Small intestine (tissue), 7 donors: ENCODE measurements at regions not wholly inside any gene's neighbourhood (a gene's known extent, or its start where the extent isn't known, plus 50 kb on each side); places are given as distances from the start of the nearest gene placed in this dataset.

Source experiments
- DNase-seq, 2 donors: peaks; one replicate each; pipeline versions ENCODE4 v3.0.0 to v3.0.0-alpha.2; 2013
- FAIRE-seq: peaks from 2 replicates; lab custom pipeline; 2012; peaks lifted over from hg19 to GRCh38; lab: Jason Lieb, UNC
- H3K27ac ChIP-seq, 3 donors: one replicate each; pipeline ENCODE4 v1.5.1; 2013; ENCODE audit warnings: low read length in 2 of 3, mild to moderate bottlenecking in 2 of 3, control low read depth in 1 of 3, inconsistent platforms in 1 of 3, low read depth in 1 of 3, moderate library complexity in 1 of 3
- H3K27me3 ChIP-seq, 3 donors: one replicate each; pipeline ENCODE4 v1.6.1; 2013; ENCODE audit warnings: low read length in 3 of 3, inconsistent platforms in 1 of 3; ENCODE audit not compliant: control insufficient read depth in 3 of 3, insufficient read depth in 3 of 3
- H3K36me3 ChIP-seq, 3 donors: one replicate each; pipeline ENCODE4 v1.6.1; 2013; ENCODE audit warnings: low read length in 3 of 3, inconsistent platforms in 1 of 3, low read depth in 1 of 3, mild to moderate bottlenecking in 1 of 3, moderate library complexity in 1 of 3; ENCODE audit not compliant: control insufficient read depth in 3 of 3, insufficient read depth in 2 of 3
- H3K4me1 ChIP-seq, 3 donors: one replicate each; pipeline ENCODE4 v1.6.1; 2013; ENCODE audit warnings: low read length in 2 of 3, inconsistent platforms in 1 of 3, low read depth in 1 of 3, mild to moderate bottlenecking in 1 of 3, moderate library complexity in 1 of 3; ENCODE audit not compliant: control insufficient read depth in 3 of 3, insufficient read depth in 2 of 3
- H3K4me3 ChIP-seq, 3 donors: one replicate each; pipeline ENCODE4 v1.5.1; 2013; ENCODE audit warnings: low read length in 3 of 3, control low read depth in 1 of 3, inconsistent platforms in 1 of 3, low read depth in 1 of 3, mild to moderate bottlenecking in 1 of 3, moderate library complexity in 1 of 3
- H3K9me3 ChIP-seq, 2 donors: one replicate each; pipeline ENCODE4 v1.6.1; 2013; ENCODE audit warnings: low read depth in 1 of 2, low read length in 1 of 2; ENCODE audit not compliant: control insufficient read depth in 2 of 2, insufficient read depth in 1 of 2
- WGBS, 3 donors: extraction: QIAGEN DNeasy Blood & Tissue Kit; methylation state at CpG; one replicate each; pipeline ENCODE4 v1.1.7; 2013; 5-methylcytosine and 5-hydroxymethylcytosine counted together
- donor health status: healthy with polysubstance abuse.
- donor health status: control.
- donor health status: control.
- donor health status: Bipolar disorder and iron deficiency.
- donor health status: healthy.

DNA sequence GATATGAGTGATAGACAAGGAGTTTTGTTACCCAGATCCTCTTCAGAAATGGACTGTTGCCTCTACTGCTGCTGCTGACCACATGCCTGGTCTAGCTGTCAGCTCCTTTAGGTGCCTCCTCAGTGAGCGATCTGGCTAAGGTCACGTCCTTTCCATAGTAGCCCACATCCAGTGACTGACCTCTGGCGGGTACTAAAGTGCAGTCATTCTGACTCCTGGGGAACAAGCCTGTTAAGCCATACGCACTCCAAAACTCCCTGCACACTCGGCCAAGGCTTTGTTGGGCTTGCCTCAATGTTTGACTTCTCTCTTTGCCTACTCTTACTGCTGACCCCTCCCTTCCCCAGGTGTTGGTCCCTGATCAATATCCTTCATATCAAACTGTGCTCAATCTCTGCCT lies 685.2 kb downstream of the IRS1 start:
- H3K4me1 ChIP-seq: no peaks in the 10 kb centered on the region
- no peaks in the 10 kb centered on the region for H3K27me3 ChIP-seq
- FAIRE-seq (no peak), DNase-seq (no peak)
- H3K4me3 ChIP-seq: no peak overlapping the region
- H3K9me3 ChIP-seq: no peaks in the 10 kb centered on the region
- 81 to 85% (median 82%) methylated on average over 5 of the region's 5 CpGs for WGBS, 3 donors
- no peak overlapping the region for H3K27ac ChIP-seq
- no peaks in the 10 kb centered on the region for H3K36me3 ChIP-seq

DNA sequence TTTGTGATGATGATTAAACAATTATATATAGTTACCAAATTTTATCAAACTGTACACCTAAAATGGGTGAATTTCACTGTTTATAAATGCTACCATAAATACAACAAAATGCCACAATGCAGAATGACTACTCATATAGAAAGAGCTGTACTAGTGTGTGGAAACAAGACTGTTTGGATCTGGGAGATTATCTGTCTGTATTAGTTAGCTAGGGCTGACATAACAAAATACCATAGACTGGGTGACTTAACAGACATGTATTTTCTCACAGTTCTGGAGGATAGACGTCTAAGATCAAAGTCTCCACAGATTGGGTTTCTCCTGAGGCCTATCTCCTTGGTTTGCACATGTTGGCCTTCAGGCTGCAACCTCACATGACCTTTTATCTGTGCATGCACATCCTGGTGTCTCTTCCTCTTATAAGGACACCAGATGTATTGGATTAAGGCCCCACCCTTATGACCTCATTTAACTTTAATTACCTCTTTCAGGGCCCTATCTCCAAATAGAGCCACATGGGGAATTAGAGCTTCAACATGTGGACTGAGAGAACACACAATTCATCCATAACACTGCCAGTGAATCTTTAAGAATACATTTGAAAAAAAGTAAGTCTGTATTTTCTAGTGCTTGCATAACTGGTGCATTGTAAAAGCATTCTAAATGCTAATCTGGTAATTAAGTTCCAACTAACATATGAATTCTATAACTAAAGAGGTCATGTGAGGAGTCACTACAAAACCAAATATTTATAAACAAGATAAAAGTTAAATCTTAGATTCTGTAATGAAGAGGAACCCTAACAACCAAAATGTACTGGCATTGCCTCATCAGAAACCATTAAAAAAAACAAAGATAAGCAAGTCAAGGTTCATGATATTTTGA lies 699.6 kb downstream of the NYAP2 start:
- no peak for FAIRE-seq
- Histone ChIP-seq H3K9me3 (no peaks in the 10 kb centered on the region), H3K4me3 (no peak overlapping the region), H3K27ac (no peak overlapping the region), H3K27me3 (no peaks in the 10 kb centered on the region), H3K4me1 (no peaks in the 10 kb centered on the region), H3K36me3 (no peaks in the 10 kb centered on the region)
- WGBS, 3 donors: 9 to 48% (median 17%) methylated on average over 1 of the region's 1 CpG
- DNase-seq: no peak

DNA sequence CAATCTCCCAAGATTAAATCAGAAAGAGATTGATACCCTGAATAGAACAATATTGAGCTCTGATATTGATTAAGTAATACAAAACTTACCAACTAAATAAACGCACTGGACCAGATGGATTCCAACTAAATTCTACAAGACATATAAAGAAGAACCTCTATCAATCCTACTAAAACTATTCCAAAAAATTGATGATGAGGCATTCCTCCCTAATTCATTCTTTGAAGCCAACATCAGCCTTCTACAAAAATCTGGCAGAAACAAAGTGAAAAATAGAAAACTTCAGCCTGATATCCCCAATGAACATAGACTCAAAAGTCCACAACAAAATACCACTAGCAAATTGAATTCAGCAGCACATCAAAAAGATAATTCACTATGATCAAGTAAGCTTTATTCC lies 695.5 kb downstream of the NYAP2 start:
- H3K4me3 ChIP-seq: no peak overlapping the region
- no peaks in the 10 kb centered on the region for H3K9me3 ChIP-seq
- FAIRE-seq (no peak), DNase-seq (no peak)
- H3K27ac ChIP-seq: no peak overlapping the region
- no peaks in the 10 kb centered on the region for H3K36me3 ChIP-seq
- no peaks in the 10 kb centered on the region for H3K27me3 ChIP-seq
- 93 to 94% (median 94%) methylated on average over 1 of the region's 1 CpG for WGBS, 3 donors
- H3K4me1 ChIP-seq: no peaks in the 10 kb centered on the region

DNA sequence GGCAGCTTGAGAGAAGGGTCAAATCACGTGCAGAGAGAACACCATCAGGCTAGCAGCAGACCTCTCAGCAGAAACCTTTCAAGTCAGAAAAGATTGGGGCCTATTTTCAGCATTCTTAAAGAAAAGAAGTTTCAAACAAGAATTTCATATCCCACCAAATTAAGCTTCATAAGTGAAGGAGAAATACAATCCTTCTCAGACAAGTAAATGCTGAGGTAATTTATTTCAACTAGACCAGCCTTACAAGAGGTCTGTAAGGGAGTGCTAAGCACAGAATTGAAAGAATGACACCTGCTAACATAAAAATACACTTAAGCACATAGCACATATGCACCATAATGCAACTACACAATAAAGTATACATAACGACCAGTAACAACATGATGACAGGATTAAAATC lies 693.9 kb downstream of the NYAP2 start:
- H3K4me1 ChIP-seq: no peaks in the 10 kb centered on the region
- H3K27me3 ChIP-seq: no peaks in the 10 kb centered on the region
- H3K9me3 ChIP-seq: no peaks in the 10 kb centered on the region
- 49 to 71% (median 58%) methylated on average over 2 of the region's 2 CpGs for WGBS, 3 donors
- H3K27ac ChIP-seq: no peak overlapping the region
- H3K4me3 ChIP-seq: no peak overlapping the region
- FAIRE-seq (no peak), DNase-seq (no peak)
- no peaks in the 10 kb centered on the region for H3K36me3 ChIP-seq

DNA sequence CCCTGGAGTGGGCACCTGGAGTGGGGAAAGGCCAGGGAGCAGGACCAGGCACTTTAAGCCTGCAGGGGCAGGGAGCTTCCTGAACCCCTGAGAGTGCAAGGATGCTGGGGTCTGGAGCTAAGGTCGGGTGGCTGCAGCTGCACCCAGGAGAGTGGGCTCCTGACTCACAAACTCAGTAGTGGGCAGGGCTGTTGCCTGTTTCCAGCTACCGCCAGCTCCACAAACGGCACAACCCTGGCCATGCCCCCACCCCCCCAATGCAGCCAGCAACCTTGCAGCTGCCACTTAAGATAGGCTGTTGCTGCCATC lies 688.8 kb downstream of the NYAP2 start:
- peaks cover 0 to 8% of the 10 kb centered on the region in 2 donors for H3K9me3 ChIP-seq
- WGBS, 3 donors: 61 to 84% (median 69%) methylated on average over 3 of the region's 3 CpGs
- no peaks in the 10 kb centered on the region for H3K27me3 ChIP-seq
- no peaks in the 10 kb centered on the region for H3K4me1 ChIP-seq
- DNase-seq (no peak), FAIRE-seq (no peak)
- no peak overlapping the region for H3K4me3 ChIP-seq
- H3K36me3 ChIP-seq: no peaks in the 10 kb centered on the region
- H3K27ac ChIP-seq: no peak overlapping the region

DNA sequence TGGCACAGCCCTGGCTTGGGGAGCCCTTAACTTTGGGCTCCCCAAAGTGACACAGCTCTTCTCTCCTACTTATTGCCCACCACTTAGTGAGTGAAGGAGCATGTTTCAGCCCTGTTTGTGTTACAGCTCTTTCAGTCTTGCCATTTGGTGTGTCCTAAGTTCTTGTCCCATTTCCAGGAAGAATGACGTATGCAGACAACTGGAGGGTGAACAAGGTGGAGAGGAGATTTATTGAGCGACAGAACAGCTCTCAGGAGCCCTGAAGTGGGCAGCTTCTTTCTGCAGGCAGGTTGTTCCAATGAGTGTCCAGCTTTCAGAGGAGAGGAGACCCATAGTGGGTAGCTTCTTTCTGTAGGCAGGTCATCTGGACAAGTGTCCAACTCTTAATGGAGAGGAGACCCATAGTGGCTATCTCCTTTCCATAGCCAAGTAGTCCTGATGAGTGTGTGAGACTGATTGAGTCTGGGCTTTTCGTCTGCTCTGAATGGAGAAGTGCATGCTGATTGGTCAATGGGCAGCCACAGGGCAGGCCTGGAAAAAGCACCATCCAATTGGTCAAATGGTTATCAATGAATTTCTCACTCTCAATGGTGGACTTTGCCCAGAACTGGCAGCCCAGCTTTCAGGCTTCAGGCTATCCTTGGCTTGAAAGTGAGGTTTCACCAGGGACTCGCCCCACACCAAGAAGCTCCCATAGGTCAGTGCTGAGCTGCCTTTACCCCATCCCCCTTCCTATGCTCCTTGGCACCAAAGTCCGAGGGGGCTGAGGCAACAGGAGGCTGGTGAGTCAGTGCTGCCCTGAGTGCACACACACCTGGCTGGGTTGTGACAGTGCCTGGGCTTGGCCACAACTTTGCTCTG lies 688.2 kb downstream of the NYAP2 start:
- Histone ChIP-seq H3K4me1 (no peaks in the 10 kb centered on the region), H3K27ac (no peak overlapping the region), H3K27me3 (no peaks in the 10 kb centered on the region), H3K9me3 (peaks cover 0 to 8% of the 10 kb centered on the region in 2 donors), H3K4me3 (no peak overlapping the region), H3K36me3 (no peaks in the 10 kb centered on the region)
- WGBS, 3 donors: 57 to 85% (median 67%) methylated on average over 5 of the region's 5 CpGs
- FAIRE-seq (no peak), DNase-seq (peak; percentile 2 to 3)

DNA sequence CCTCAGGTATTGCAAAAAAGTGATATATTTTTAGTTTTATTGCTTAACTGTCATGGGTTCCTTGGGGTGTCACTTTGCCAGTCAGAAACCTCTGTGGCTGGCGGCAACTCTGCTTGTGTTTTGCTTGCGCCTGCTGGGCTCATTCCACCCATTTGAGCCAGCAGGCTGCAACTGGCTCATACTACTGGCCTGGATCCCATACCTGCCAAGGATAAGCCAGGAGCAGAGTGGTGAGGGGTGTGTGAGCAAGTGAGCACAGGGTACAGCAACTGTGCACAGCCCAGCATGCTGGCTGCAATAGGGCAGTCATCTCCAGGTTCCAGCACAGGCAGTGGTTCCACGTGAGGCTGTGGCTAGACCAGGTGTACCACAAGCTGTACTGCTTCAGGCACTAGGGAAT lies 687.5 kb downstream of the NYAP2 start:
- no peaks in the 10 kb centered on the region for H3K36me3 ChIP-seq
- H3K9me3 ChIP-seq: peaks cover 0 to 8% of the 10 kb centered on the region in 2 donors
- WGBS, 3 donors: 91 to 95% (median 94%) methylated on average over 3 of the region's 3 CpGs
- H3K27ac ChIP-seq: no peak overlapping the region
- H3K27me3 ChIP-seq: no peaks in the 10 kb centered on the region
- no peak for DNase-seq
- H3K4me1 ChIP-seq: no peaks in the 10 kb centered on the region
- FAIRE-seq: no peak
- no peak overlapping the region for H3K4me3 ChIP-seq

DNA sequence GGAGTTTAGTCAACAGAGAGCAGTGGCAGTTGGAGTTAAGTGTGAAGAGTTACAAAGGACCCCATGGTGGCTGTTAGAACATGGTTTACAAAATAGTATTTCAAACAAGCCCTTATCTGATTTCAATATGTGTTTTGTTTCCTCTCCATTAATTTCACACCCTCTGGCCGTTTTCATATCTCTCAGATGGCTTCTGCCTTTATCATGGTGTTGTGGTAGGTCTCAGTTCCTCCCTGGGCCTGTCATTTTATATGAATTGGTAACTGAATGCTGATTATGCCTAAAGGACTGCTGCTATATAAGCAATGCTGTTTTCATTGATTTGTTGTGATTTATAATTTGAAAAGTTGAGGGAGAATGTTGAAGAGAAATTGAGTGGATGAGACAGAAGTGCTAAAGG lies 686.7 kb downstream of the NYAP2 start:
- Histone ChIP-seq H3K36me3 (no peaks in the 10 kb centered on the region), H3K9me3 (peaks cover 0 to 8% of the 10 kb centered on the region in 2 donors), H3K27me3 (no peaks in the 10 kb centered on the region), H3K4me3 (no peak overlapping the region), H3K27ac (no peak overlapping the region), H3K4me1 (no peaks in the 10 kb centered on the region)
- DNase-seq (no peak), FAIRE-seq (no peak)
- WGBS, 3 donors: 4 to 24% (median 9%) methylated on average over 1 of the region's 1 CpG
